IPS-18a (cell line): ENCODE measurements at regions not wholly inside any gene's neighbourhood (a gene's known extent, or its start where the extent isn't known, plus 50 kb on each side); places are given as distances from the start of the nearest gene placed in this dataset.

ENCODE experiments used
- H3K27ac ChIP-seq: one replicate; pipeline ENCODE4 v1.5.1; 2013; ENCODE audit warnings: low read length
- H3K27me3 ChIP-seq: one replicate; pipeline ENCODE4 v1.6.1; 2013; ENCODE audit warnings: mild to moderate bottlenecking, low read length; ENCODE audit not compliant: control insufficient read depth, insufficient read depth
- H3K36me3 ChIP-seq: one replicate; pipeline ENCODE4 v1.6.1; 2013; ENCODE audit warnings: low read depth, low read length; ENCODE audit not compliant: control insufficient read depth
- H3K4me1 ChIP-seq: one replicate; pipeline ENCODE4 v1.6.1; 2013; ENCODE audit warnings: low read depth, low read length; ENCODE audit not compliant: control insufficient read depth
- H3K4me3 ChIP-seq: one replicate; pipeline ENCODE4 v1.5.1; 2013; ENCODE audit warnings: low read length
- H3K9ac ChIP-seq: one replicate; pipeline ENCODE4 v1.6.1; 2013; ENCODE audit warnings: mild to moderate bottlenecking, low read length, moderate library complexity
- H3K9me3 ChIP-seq: one replicate; pipeline ENCODE4 v1.6.1; 2013; ENCODE audit warnings: low read depth, low read length; ENCODE audit not compliant: control insufficient read depth

GRCh38 chr6:12385316-12385715 is 95.2 kb downstream of the EDN1 start:
- Histone ChIP-seq H3K9ac (no peak overlapping the region), H3K27ac (no peak overlapping the region), H3K4me1 (no peaks in the 10 kb centered on the region), H3K27me3 (no peaks in the 10 kb centered on the region), H3K36me3 (no peaks in the 10 kb centered on the region), H3K9me3 (no peaks in the 10 kb centered on the region), H3K4me3 (no peak overlapping the region)

- no peak overlapping the region for H3K27ac ChIP-seq
- no peak overlapping the region for H3K9ac ChIP-seq
- H3K9me3 ChIP-seq, result no peaks in the 10 kb centered on the region
- H3K4me1 ChIP-seq, result no peaks in the 10 kb centered on the region
- no peak overlapping the region for H3K4me3 ChIP-seq
- H3K27me3 ChIP-seq, result no peaks in the 10 kb centered on the region
- H3K36me3 ChIP-seq, result no peaks in the 10 kb centered on the region
Measured at GRCh38 chr6:12386816-12387215, 96.7 kb downstream of the EDN1 start.

- Histone ChIP-seq H3K9ac (no peak overlapping the region), H3K9me3 (no peaks in the 10 kb centered on the region), H3K27ac (no peak overlapping the region), H3K4me1 (no peaks in the 10 kb centered on the region), H3K4me3 (no peak overlapping the region), H3K36me3 (no peaks in the 10 kb centered on the region), H3K27me3 (no peaks in the 10 kb centered on the region)
Measured at GRCh38 chr6:12391472-12391871, 101.3 kb downstream of the EDN1 start.

DNA sequence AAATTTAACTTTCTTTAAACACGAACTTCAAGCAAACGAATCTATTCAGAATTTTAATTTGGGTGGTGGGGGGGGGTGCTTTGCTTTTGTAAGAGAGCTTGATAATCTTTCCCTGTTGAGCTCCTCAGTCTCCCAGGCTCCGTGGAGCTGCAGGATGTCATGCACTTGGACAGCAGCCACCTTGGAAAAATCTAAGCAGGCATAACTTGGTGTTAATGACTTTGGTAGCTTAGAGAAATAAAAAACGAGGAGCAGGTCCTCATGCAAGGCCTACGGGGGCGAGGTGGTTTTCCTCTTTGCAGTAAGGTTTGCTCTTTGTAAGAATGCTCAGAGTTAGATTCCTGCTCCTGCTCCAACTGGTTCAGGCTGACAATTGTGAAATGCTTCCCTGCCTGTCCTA is 102.3 kb downstream of the EDN1 start:
- Histone ChIP-seq H3K9me3 (no peaks in the 10 kb centered on the region), H3K4me3 (no peak overlapping the region)

DNA sequence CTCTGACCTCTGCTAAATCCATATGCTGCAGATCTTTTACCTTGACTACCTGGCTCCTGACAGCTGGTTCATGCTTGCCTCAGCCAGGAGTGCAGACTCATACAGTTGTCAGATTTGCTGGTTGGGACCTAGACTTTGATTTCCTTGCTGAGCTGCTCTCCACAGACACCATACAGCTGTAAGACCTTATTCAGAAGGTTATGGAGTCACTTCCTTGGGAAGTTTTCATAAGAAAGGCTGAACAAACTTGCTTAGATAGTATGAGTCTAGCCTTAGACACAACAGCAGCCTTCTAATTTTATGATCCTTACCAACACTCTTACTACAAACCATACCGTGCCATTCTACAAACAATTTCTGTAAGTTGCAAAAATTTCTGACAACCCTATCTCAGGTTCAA is 102.9 kb downstream of the EDN1 start:
- H3K4me3 ChIP-seq, result no peak overlapping the region
- H3K9ac ChIP-seq, result no peak overlapping the region
- H3K9me3 ChIP-seq, result no peaks in the 10 kb centered on the region
- no peaks in the 10 kb centered on the region for H3K4me1 ChIP-seq
- no peaks in the 10 kb centered on the region for H3K27me3 ChIP-seq
- no peak overlapping the region for H3K27ac ChIP-seq
- no peaks in the 10 kb centered on the region for H3K36me3 ChIP-seq

More for the DNA sequence above, 102.3 kb downstream of the EDN1 start:
- Histone ChIP-seq H3K36me3 (no peaks in the 10 kb centered on the region), H3K9ac (no peak overlapping the region), H3K27me3 (no peaks in the 10 kb centered on the region), H3K4me1 (no peaks in the 10 kb centered on the region), H3K27ac (no peak overlapping the region)

DNA sequence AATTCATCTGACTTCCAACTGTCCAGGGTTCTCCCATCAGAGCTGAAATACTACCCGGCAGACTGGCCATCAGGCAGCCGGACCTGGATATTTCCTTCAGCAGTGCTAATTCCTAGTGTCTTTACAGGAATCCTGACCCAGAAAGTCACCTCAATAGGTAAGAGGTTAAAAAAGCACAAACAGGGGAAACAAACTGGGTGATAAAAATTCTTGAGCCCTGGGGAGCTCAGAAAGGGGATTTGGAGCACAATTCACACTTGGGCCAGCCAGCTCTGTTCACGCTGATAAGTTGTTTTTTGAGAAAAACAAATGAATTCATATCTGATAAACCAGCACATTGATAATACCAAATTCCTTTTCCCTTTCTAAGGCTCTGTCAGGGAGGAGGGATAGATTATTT is 104.0 kb downstream of the EDN1 start:
- no peaks in the 10 kb centered on the region for H3K9me3 ChIP-seq
- no peaks in the 10 kb centered on the region for H3K27me3 ChIP-seq
- no peaks in the 10 kb centered on the region for H3K36me3 ChIP-seq
- H3K4me1 ChIP-seq, result no peaks in the 10 kb centered on the region
- no peak overlapping the region for H3K4me3 ChIP-seq
- H3K27ac ChIP-seq, result no peak overlapping the region
- H3K9ac ChIP-seq, result no peak overlapping the region

GRCh38 chr6:12395898-12396297 is 105.7 kb downstream of the EDN1 start:
- H3K9me3 ChIP-seq, result no peaks in the 10 kb centered on the region
- H3K36me3 ChIP-seq, result no peaks in the 10 kb centered on the region
- no peak overlapping the region for H3K9ac ChIP-seq
- H3K27ac ChIP-seq, result no peak overlapping the region
- no peak overlapping the region for H3K4me3 ChIP-seq
- H3K4me1 ChIP-seq, result no peaks in the 10 kb centered on the region
- H3K27me3 ChIP-seq, result no peaks in the 10 kb centered on the region

GRCh38 chr6:12401200-12401599 is 111.0 kb downstream of the EDN1 start:
- H3K27me3 ChIP-seq, result no peaks in the 10 kb centered on the region
- no peak overlapping the region for H3K27ac ChIP-seq

DNA sequence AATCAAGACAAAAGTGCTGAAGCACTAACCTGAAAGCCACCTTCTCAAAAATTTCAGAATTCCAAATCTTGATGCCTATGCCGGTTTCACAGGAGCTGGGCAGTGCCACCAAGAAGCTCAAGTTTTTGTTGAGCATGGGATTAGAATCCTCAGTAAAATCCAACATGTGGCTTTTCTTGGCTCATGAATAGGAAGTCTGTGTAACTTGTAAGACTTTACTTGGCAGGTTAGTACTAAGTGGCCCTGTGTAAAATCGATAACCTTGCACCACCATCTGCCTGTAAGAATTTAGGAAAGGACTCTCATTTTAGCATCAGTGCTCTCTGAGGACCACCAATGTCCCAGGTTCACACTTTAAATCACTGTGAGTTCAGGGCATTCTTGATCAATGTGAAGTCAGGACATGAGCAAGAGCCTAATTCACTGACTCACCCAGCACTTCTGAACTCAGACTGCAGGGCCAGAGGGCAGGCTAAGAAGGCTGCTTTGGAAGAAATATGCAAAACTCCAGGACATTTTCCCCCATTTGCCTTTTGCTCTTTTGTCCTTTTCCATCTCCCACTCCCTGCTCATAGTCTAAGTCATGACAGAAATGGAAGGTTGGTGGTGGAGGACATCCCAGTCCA is 113.2 kb downstream of the EDN1 start:
- H3K27me3 ChIP-seq, result no peaks in the 10 kb centered on the region
- H3K36me3 ChIP-seq, result no peaks in the 10 kb centered on the region
- no peaks in the 10 kb centered on the region for H3K4me1 ChIP-seq
- H3K9ac ChIP-seq, result no peak overlapping the region
- H3K9me3 ChIP-seq, result no peaks in the 10 kb centered on the region
- no peak overlapping the region for H3K4me3 ChIP-seq
- no peak overlapping the region for H3K27ac ChIP-seq

More at GRCh38 chr6:12401200-12401599, 111.0 kb downstream of the EDN1 start:
- Histone ChIP-seq H3K4me3 (no peak overlapping the region), H3K9ac (no peak overlapping the region), H3K36me3 (no peaks in the 10 kb centered on the region), H3K9me3 (no peaks in the 10 kb centered on the region), H3K4me1 (no peaks in the 10 kb centered on the region)

DNA sequence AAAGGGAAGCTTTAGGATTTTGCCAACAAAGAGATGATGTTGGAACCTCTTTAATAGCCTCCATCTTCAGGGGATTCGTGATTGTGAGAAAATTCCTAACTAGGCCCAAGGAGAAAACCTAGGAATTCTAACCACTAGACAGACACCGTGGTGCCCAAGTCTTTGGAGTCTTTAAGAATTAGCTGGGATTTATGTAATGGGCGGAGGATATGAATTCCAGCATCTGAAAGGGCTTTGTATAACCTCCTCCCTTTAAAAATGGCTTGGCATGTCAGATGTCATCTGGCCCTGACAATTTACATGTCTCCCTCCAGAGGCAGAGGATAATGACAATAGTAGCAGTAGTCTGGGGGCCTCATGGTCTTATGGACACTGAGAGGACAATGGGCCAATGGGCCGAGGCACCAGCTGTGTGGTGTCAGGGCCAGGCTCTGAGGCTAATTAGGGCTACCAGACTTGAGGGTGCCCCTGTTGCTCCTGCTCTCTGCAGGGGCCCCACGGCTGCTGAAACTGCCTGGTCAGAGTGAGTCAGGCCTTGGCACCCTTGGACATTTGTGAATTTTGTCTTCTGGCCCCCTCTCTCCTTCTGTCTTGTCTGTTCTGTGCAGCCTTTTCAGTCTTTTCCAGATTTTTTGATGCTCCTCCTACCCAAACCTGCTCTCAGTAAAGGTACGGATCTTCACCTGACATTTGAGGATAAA is 113.9 kb downstream of the EDN1 start:
- H3K4me1 ChIP-seq, result no peaks in the 10 kb centered on the region
- no peak overlapping the region for H3K4me3 ChIP-seq
- no peaks in the 10 kb centered on the region for H3K36me3 ChIP-seq
- no peaks in the 10 kb centered on the region for H3K9me3 ChIP-seq
- H3K9ac ChIP-seq, result no peak overlapping the region
- H3K27ac ChIP-seq, result no peak overlapping the region
- no peaks in the 10 kb centered on the region for H3K27me3 ChIP-seq

GRCh38 chr6:12404651-12405050 is 114.5 kb downstream of the EDN1 start:
- Histone ChIP-seq H3K4me3 (no peak overlapping the region), H3K27me3 (no peaks in the 10 kb centered on the region), H3K4me1 (no peaks in the 10 kb centered on the region), H3K36me3 (no peaks in the 10 kb centered on the region), H3K9ac (no peak overlapping the region), H3K27ac (no peak overlapping the region), H3K9me3 (no peaks in the 10 kb centered on the region)

DNA sequence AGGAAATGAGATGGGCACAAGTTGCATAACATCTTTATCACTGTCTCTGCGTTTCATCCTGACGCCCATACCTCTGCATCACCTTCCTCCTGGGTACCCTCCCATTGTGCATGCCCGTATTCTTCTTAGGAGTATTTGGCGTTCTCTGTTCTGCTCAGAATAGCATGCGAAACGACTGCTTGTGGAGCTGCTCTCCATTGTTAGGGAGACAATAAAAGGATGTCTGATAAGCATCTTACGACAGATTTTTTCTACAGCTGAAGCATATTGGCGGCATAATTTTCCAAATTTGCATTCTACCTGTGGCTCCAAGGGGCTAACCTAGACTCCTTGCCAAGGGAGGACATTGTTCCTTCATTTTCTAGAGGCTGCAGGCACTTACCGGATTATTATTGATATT is 118.6 kb downstream of the EDN1 start:
- Histone ChIP-seq H3K4me3 (no peak overlapping the region), H3K9me3 (no peaks in the 10 kb centered on the region), H3K27ac (no peak overlapping the region), H3K36me3 (no peaks in the 10 kb centered on the region), H3K9ac (no peak overlapping the region), H3K27me3 (no peaks in the 10 kb centered on the region), H3K4me1 (no peaks in the 10 kb centered on the region)
